ENCODE measurements at regions not wholly inside any gene's neighbourhood (a gene's known extent, or its start where the extent isn't known, plus 50 kb on each side); places are given as distances from the start of the nearest gene placed in this dataset.

GRCh38 chr14:100400115-100400514 lies 77.0 kb downstream of the SLC25A47 start:
- Histone ChIP-seq H3K9ac (ENCODE audit: low read depth, low read length, poor library complexity) (no peak overlapping the region), H3K4ac (ENCODE audit: low read length) (no peak overlapping the region), H2BK15ac (ENCODE audit: low read length) (no peak overlapping the region), H3K18ac (ENCODE audit: low read length) (peak overlapping the region; percentile 44), H2BK120ac (ENCODE audit: low read depth, low read length) (no peak overlapping the region), H3K79me1 (ENCODE audit: low read depth, low read length) (peaks cover 3% of the 10 kb centered on the region), H3K4me3 (ENCODE audit: low read length in 2 of 2) (no peak overlapping the region), H2BK5ac (ENCODE audit: low read length) (no peak overlapping the region), H4K91ac (ENCODE audit: low read depth, low read length, poor library complexity) (no peak overlapping the region), H3K4me2 (ENCODE audit: insufficient read depth, low read length, poor library complexity, severe bottlenecking) (no peak overlapping the region), H3K27me3 (ENCODE audit: control insufficient read depth in 3 of 3, insufficient read depth in 3 of 3, low read depth in 1 of 3, low read length in 3 of 3) (no peaks in the 10 kb centered on the region), H2AFZ (ENCODE audit: low read length) (no peak overlapping the region), H4K8ac (ENCODE audit: low read depth, low read length) (no peak overlapping the region), H3K27ac (replicated peaks; ENCODE audit: low read length) (no peak overlapping the region), H3K14ac (ENCODE audit: low read length) (no peak overlapping the region), H2BK12ac (ENCODE audit: low read length) (no peak overlapping the region), H3K9me3 (replicated peaks in 1 of 2; ENCODE audit: control insufficient read depth in 2 of 2, insufficient read depth in 1 of 2, low read depth in 1 of 2, low read length in 2 of 2) (no peaks in the 10 kb centered on the region), H3K23ac (ENCODE audit: low read depth, low read length, poor library complexity) (no peak overlapping the region), H3K4me1 (ENCODE audit: control insufficient read depth in 2 of 2, insufficient read depth in 1 of 2, low read depth in 1 of 2, low read length in 2 of 2) (peaks cover 33 to 60% of the 10 kb centered on the region in 2 donors), H3K36me3 (replicated peaks in 1 of 2; ENCODE audit: control insufficient read depth in 2 of 2, insufficient read depth in 2 of 2, low read length in 2 of 2) (no peaks in the 10 kb centered on the region), H2AK5ac (ENCODE audit: low read depth, low read length) (no peak overlapping the region)
- no peak for DNase-seq (ENCODE audit: low spot score)
- no CpG with 5 or more reads among the region's 5 CpGs for WGBS, 2 donors (ENCODE audit: extremely low coverage in 2 of 2, insufficient read length in 2 of 2, insufficient replicate concordance in 1 of 2)

GRCh38 chr14:100401031-100401692 lies 78.0 kb downstream of the SLC25A47 start:
- Histone ChIP-seq H4K8ac (ENCODE audit: low read depth, low read length) (no peak overlapping the region), H4K91ac (ENCODE audit: low read depth, low read length, poor library complexity) (no peak overlapping the region), H3K9ac (ENCODE audit: low read depth, low read length, poor library complexity) (no peak overlapping the region), H2BK12ac (ENCODE audit: low read length) (peak overlapping the region; percentile 48), H2BK120ac (ENCODE audit: low read depth, low read length) (peak overlapping the region; percentile 88), H3K9me3 (replicated peaks in 1 of 2; ENCODE audit: control insufficient read depth in 2 of 2, insufficient read depth in 1 of 2, low read depth in 1 of 2, low read length in 2 of 2) (no peaks in the 10 kb centered on the region), H3K4me2 (ENCODE audit: insufficient read depth, low read length, poor library complexity, severe bottlenecking) (no peak overlapping the region), H2AK5ac (ENCODE audit: low read depth, low read length) (peak overlapping the region; percentile 9), H3K23ac (ENCODE audit: low read depth, low read length, poor library complexity) (no peak overlapping the region), H2AFZ (ENCODE audit: low read length) (no peak overlapping the region), H3K4me3 (ENCODE audit: low read length in 2 of 2) (no peak overlapping the region), H3K4me1 (ENCODE audit: control insufficient read depth in 2 of 2, insufficient read depth in 1 of 2, low read depth in 1 of 2, low read length in 2 of 2) (peaks cover 33 to 60% of the 10 kb centered on the region in 2 donors), H3K36me3 (replicated peaks in 1 of 2; ENCODE audit: control insufficient read depth in 2 of 2, insufficient read depth in 2 of 2, low read length in 2 of 2) (no peaks in the 10 kb centered on the region), H3K18ac (ENCODE audit: low read length) (peak overlapping the region; percentile 39), H3K14ac (ENCODE audit: low read length) (peak overlapping the region; percentile 25), H3K4ac (ENCODE audit: low read length) (no peak overlapping the region), H3K27ac (replicated peaks; ENCODE audit: low read length) (no peak overlapping the region), H3K27me3 (ENCODE audit: control insufficient read depth in 3 of 3, insufficient read depth in 3 of 3, low read depth in 1 of 3, low read length in 3 of 3) (no peaks in the 10 kb centered on the region), H2BK5ac (ENCODE audit: low read length) (peak overlapping the region; percentile 56), H2BK15ac (ENCODE audit: low read length) (peak overlapping the region; percentile 24), H3K79me1 (ENCODE audit: low read depth, low read length) (no peaks in the 10 kb centered on the region)
- no peak for DNase-seq (ENCODE audit: low spot score)
- no CpG with 5 or more reads among the region's 17 CpGs for WGBS, 2 donors (ENCODE audit: extremely low coverage in 2 of 2, insufficient read length in 2 of 2, insufficient replicate concordance in 1 of 2)

- H4K8ac ChIP-seq (ENCODE audit: low read depth, low read length), result no peak overlapping the region
- H2BK15ac ChIP-seq (ENCODE audit: low read length), result no peak overlapping the region
- H3K4me2 ChIP-seq (ENCODE audit: insufficient read depth, low read length, poor library complexity, severe bottlenecking), result no peak overlapping the region
- no peaks in the 10 kb centered on the region for H3K79me1 ChIP-seq (ENCODE audit: low read depth, low read length)
- no CpG with 5 or more reads among the region's 3 CpGs for whole genome bisulfite sequencing, 2 donors (ENCODE audit: extremely low coverage in 2 of 2, insufficient read length in 2 of 2, insufficient replicate concordance in 1 of 2)
- no peak overlapping the region for H3K4me3 ChIP-seq (ENCODE audit: low read length in 2 of 2)
- no peak overlapping the region for H2BK5ac ChIP-seq (ENCODE audit: low read length)
- no peak overlapping the region for H3K14ac ChIP-seq (ENCODE audit: low read length)
- no peak overlapping the region for H3K27ac ChIP-seq (replicated peaks; ENCODE audit: low read length)
- H3K4ac ChIP-seq (ENCODE audit: low read length), result no peak overlapping the region
- DNase-seq (ENCODE audit: low spot score), result no peak
- H3K23ac ChIP-seq (ENCODE audit: low read depth, low read length, poor library complexity), result no peak overlapping the region
- no peak overlapping the region for H2AK5ac ChIP-seq (ENCODE audit: low read depth, low read length)
- peaks cover 27 to 58% of the 10 kb centered on the region in 2 donors for H3K4me1 ChIP-seq (ENCODE audit: control insufficient read depth in 2 of 2, insufficient read depth in 1 of 2, low read depth in 1 of 2, low read length in 2 of 2)
- no peaks in the 10 kb centered on the region for H3K27me3 ChIP-seq (ENCODE audit: control insufficient read depth in 3 of 3, insufficient read depth in 3 of 3, low read depth in 1 of 3, low read length in 3 of 3)
- H3K36me3 ChIP-seq (replicated peaks in 1 of 2; ENCODE audit: control insufficient read depth in 2 of 2, insufficient read depth in 2 of 2, low read length in 2 of 2), result no peaks in the 10 kb centered on the region
- no peak overlapping the region for H4K91ac ChIP-seq (ENCODE audit: low read depth, low read length, poor library complexity)
- no peak overlapping the region for H2AFZ ChIP-seq (ENCODE audit: low read length)
- no peak overlapping the region for H3K9ac ChIP-seq (ENCODE audit: low read depth, low read length, poor library complexity)
- no peak overlapping the region for H2BK12ac ChIP-seq (ENCODE audit: low read length)
- H2BK120ac ChIP-seq (ENCODE audit: low read depth, low read length), result no peak overlapping the region
- no peaks in the 10 kb centered on the region for H3K9me3 ChIP-seq (replicated peaks in 1 of 2; ENCODE audit: control insufficient read depth in 2 of 2, insufficient read depth in 1 of 2, low read depth in 1 of 2, low read length in 2 of 2)
- H3K18ac ChIP-seq (ENCODE audit: low read length), result no peak overlapping the region
These were observed 78.7 kb downstream of the SLC25A47 start for GRCh38 chr14:100401792-100402191.

- no peak overlapping the region for H4K91ac ChIP-seq (ENCODE audit: low read depth, low read length, poor library complexity)
- DNase-seq (ENCODE audit: low spot score), result no peak
- H2BK5ac ChIP-seq (ENCODE audit: low read length), result no peak overlapping the region
- no CpG with 5 or more reads among the region's 7 CpGs for WGBS, 2 donors (ENCODE audit: extremely low coverage in 2 of 2, insufficient read length in 2 of 2, insufficient replicate concordance in 1 of 2)
- H3K4me2 ChIP-seq (ENCODE audit: insufficient read depth, low read length, poor library complexity, severe bottlenecking), result no peak overlapping the region
- no peaks in the 10 kb centered on the region for H3K27me3 ChIP-seq (ENCODE audit: control insufficient read depth in 3 of 3, insufficient read depth in 3 of 3, low read depth in 1 of 3, low read length in 3 of 3)
- H2AFZ ChIP-seq (ENCODE audit: low read length), result no peak overlapping the region
- no peaks in the 10 kb centered on the region for H3K9me3 ChIP-seq (replicated peaks in 1 of 2; ENCODE audit: control insufficient read depth in 2 of 2, insufficient read depth in 1 of 2, low read depth in 1 of 2, low read length in 2 of 2)
- no peaks in the 10 kb centered on the region for H3K79me1 ChIP-seq (ENCODE audit: low read depth, low read length)
- no peak overlapping the region for H2BK12ac ChIP-seq (ENCODE audit: low read length)
- no peak overlapping the region for H2BK120ac ChIP-seq (ENCODE audit: low read depth, low read length)
- no peak overlapping the region for H3K4me3 ChIP-seq (ENCODE audit: low read length in 2 of 2)
- no peak overlapping the region for H3K14ac ChIP-seq (ENCODE audit: low read length)
- no peak overlapping the region for H3K23ac ChIP-seq (ENCODE audit: low read depth, low read length, poor library complexity)
- no peak overlapping the region for H4K8ac ChIP-seq (ENCODE audit: low read depth, low read length)
- no peak overlapping the region for H3K9ac ChIP-seq (ENCODE audit: low read depth, low read length, poor library complexity)
- H3K18ac ChIP-seq (ENCODE audit: low read length), result no peak overlapping the region
- no peak overlapping the region for H2AK5ac ChIP-seq (ENCODE audit: low read depth, low read length)
- H3K36me3 ChIP-seq (replicated peaks in 1 of 2; ENCODE audit: control insufficient read depth in 2 of 2, insufficient read depth in 2 of 2, low read length in 2 of 2), result no peaks in the 10 kb centered on the region
- peaks cover 22 to 54% of the 10 kb centered on the region in 2 donors for H3K4me1 ChIP-seq (ENCODE audit: control insufficient read depth in 2 of 2, insufficient read depth in 1 of 2, low read depth in 1 of 2, low read length in 2 of 2)
- H2BK15ac ChIP-seq (ENCODE audit: low read length), result no peak overlapping the region
- no peak overlapping the region for H3K27ac ChIP-seq (replicated peaks; ENCODE audit: low read length)
- H3K4ac ChIP-seq (ENCODE audit: low read length), result no peak overlapping the region
These were observed 79.5 kb downstream of the SLC25A47 start for GRCh38 chr14:100402631-100403030.

Measured in neuronal stem cell (in vitro differentiated cells).